NB4 (cell line): ENCODE measurements at regions not wholly inside any gene's neighbourhood (a gene's known extent, or its start where the extent isn't known, plus 50 kb on each side); places are given as distances from the start of the nearest gene placed in this dataset.
A peak's percentile ranks its signal among the peaks of the same experiment; 100 is the strongest.

ENCODE experiments used
- DNase-seq: peaks from one replicate; pipeline ENCODE4 v3.0.0; 2010; ENCODE audit warnings: low read depth
- H3K4me3 ChIP-seq: one replicate; pipeline ENCODE4 v1.5.1; 2011; ENCODE audit warnings: mild to moderate bottlenecking, low read depth, low read length, moderate library complexity
- CTCF ChIP-seq: IDR thresholded peaks from one replicate; pipeline ENCODE4 v1.5.1; 2012; ENCODE audit warnings: low read depth, low read length
- MAX ChIP-seq: IDR thresholded peaks from 2 replicates; pipeline ENCODE4 v1.6.1; 2011; ENCODE audit warnings: low read depth, low read length
- MYC ChIP-seq: IDR thresholded peaks from 2 replicates; pipeline ENCODE4 v1.6.1; 2011; ENCODE audit warnings: low read depth, low read length
- POLR2A ChIP-seq: IDR thresholded peaks from 2 replicates; pipeline ENCODE4 v1.6.1; 2011; ENCODE audit warnings: mild to moderate bottlenecking; ENCODE audit not compliant: insufficient read length; ENCODE audit errors: extremely low read depth

GRCh38 chr15:96073908-96074307, 256.6 kb upstream of the NR2F2 start:
- H3K4me3 ChIP-seq = no peak overlapping the region
- TF ChIP-seq MYC (no peak), POLR2A (no peak), MAX (no peak), CTCF (no peak)
- DNase-seq = peak; percentile 23

- DNase-seq = no peak
- TF ChIP-seq MYC = no peak
- TF ChIP-seq MAX = no peak
- H3K4me3 ChIP-seq = no peak overlapping the region
Measured at GRCh38 chr15:96075895-96076294, 254.6 kb upstream of the NR2F2 start.

GRCh38 chr15:96076350-96076749, 254.2 kb upstream of the NR2F2 start:
- DNase-seq = peak; percentile 19
- H3K4me3 ChIP-seq = no peak overlapping the region
- no peak for TF ChIP-seq POLR2A
- TF ChIP-seq CTCF = no peak
- no peak for TF ChIP-seq MAX
- no peak for TF ChIP-seq MYC

GRCh38 chr15:96079041-96079440, 251.5 kb upstream of the NR2F2 start:
- no peak for DNase-seq
- TF ChIP-seq CTCF = no peak
- no peak for TF ChIP-seq MAX
- TF ChIP-seq MYC = no peak
- TF ChIP-seq POLR2A = no peak
- H3K4me3 ChIP-seq = no peak overlapping the region

GRCh38 chr15:96079882-96080281, 250.6 kb upstream of the NR2F2 start:
- TF ChIP-seq MYC (no peak), MAX (no peak), CTCF (no peak), POLR2A (no peak)
- no peak for DNase-seq
- no peak overlapping the region for H3K4me3 ChIP-seq

GRCh38 chr15:96086164-96086563, 244.3 kb upstream of the NR2F2 start:
- DNase-seq = no peak
- H3K4me3 ChIP-seq = no peak overlapping the region
- TF ChIP-seq CTCF (no peak), MAX (no peak), POLR2A (no peak), MYC (no peak)
